Common myeloid progenitor, CD34-positive (primary cell): ENCODE measurements at regions not wholly inside any gene's neighbourhood (a gene's known extent, or its start where the extent isn't known, plus 50 kb on each side); places are given as distances from the start of the nearest gene placed in this dataset.

ENCODE experiments used
- CTCF ChIA-PET: fragments of 350-600 bp; sonication (Branson Sonifier 250); formaldehyde crosslinking; loops from one replicate; lab custom pipeline; 2021; ENCODE audit warnings: antibody characterized with exemption; lab: Charles Lee
- POLR2A ChIA-PET: fragments of 350-600 bp; sonication (Branson Sonifier 250); formaldehyde crosslinking; loops from one replicate; lab custom pipeline; 2021; ENCODE audit warnings: antibody characterized with exemption; lab: Charles Lee
- DNase-seq, 3 donors: peaks; one replicate each; pipeline versions ENCODE4 v3.0.0 to v3.0.0-alpha.2; 2013
- H3K27ac ChIP-seq, 2 experiments: 1 replicate in 1 of 2; 2 replicates in 1 of 2; pipeline ENCODE4 v1.7.0; 2013; ENCODE audit warnings: inconsistent platforms in 2 of 2, low read length in 2 of 2, mild to moderate bottlenecking in 2 of 2, low read depth in 1 of 2, moderate library complexity in 1 of 2; ENCODE audit not compliant: severe bottlenecking in 2 of 2, insufficient read depth in 1 of 2, poor library complexity in 1 of 2
- H3K27me3 ChIP-seq, 5 experiments: replicated peaks in 2 of 5; 1 replicate in 3 of 5; 2 replicates in 2 of 5; pipeline versions ENCODE4 v1.6.1 to v1.7.0; 2013; ENCODE audit warnings: low read length in 4 of 5, mild to moderate bottlenecking in 2 of 5, moderate library complexity in 2 of 5, inconsistent platforms in 1 of 5; ENCODE audit not compliant: insufficient read depth in 5 of 5, control insufficient read depth in 4 of 5
- H3K36me3 ChIP-seq, 4 experiments: 1 replicate in 2 of 4; 2 replicates in 2 of 4; pipeline versions ENCODE4 v1.6.1 to v1.7.0; 2013; ENCODE audit warnings: low read length in 3 of 4, control low read depth in 1 of 4, mild to moderate bottlenecking in 1 of 4; ENCODE audit not compliant: control insufficient read depth in 4 of 4, insufficient read depth in 4 of 4
- H3K4me1 ChIP-seq, 4 experiments: 1 replicate in 3 of 4; 2 replicates in 1 of 4; pipeline versions ENCODE4 v1.6.1 to v1.7.1; 2013; ENCODE audit warnings: low read length in 3 of 4, mild to moderate bottlenecking in 3 of 4, control low read depth in 1 of 4, inconsistent platforms in 1 of 4, moderate library complexity in 1 of 4; ENCODE audit not compliant: control insufficient read depth in 4 of 4, insufficient read depth in 4 of 4; ENCODE audit errors: control extremely low read depth in 1 of 4
- H3K4me3 ChIP-seq, 7 experiments: 1 replicate in 4 of 7; 2 replicates in 3 of 7; pipeline versions ENCODE4 v1.5.1 to v1.7.0; 2013; ENCODE audit warnings: mild to moderate bottlenecking in 7 of 7, low read length in 6 of 7, moderate library complexity in 6 of 7, inconsistent platforms in 2 of 7, low read depth in 2 of 7, control low read depth in 1 of 7; ENCODE audit not compliant: insufficient read depth in 4 of 7, control insufficient read depth in 1 of 7; ENCODE audit errors: extremely low read depth in 1 of 7
- H3K9me3 ChIP-seq, 5 experiments: 1 replicate in 4 of 5; 2 replicates in 1 of 5; pipeline versions ENCODE4 v1.6.1 to v1.7.1; 2013; ENCODE audit warnings: low read length in 4 of 5, mild to moderate bottlenecking in 2 of 5, inconsistent platforms in 1 of 5, low read depth in 1 of 5, moderate library complexity in 1 of 5; ENCODE audit not compliant: control insufficient read depth in 4 of 5, insufficient read depth in 2 of 5; ENCODE audit errors: control extremely low read depth in 1 of 5
- WGBS: methylation state at CpG from one replicate; pipeline ENCODE4 v1.1.5; 2013; ENCODE audit not compliant: insufficient coverage; 5-methylcytosine and 5-hydroxymethylcytosine counted together

GRCh38 chr7:41005374-41005901 lies 697.5 kb downstream of the INHBA start:
- POLR2A ChIA-PET: no interaction called here
- no peaks in the 10 kb centered on the region for H3K4me1 ChIP-seq
- H3K27me3 ChIP-seq: no peaks in the 10 kb centered on the region
- H3K9me3 ChIP-seq: no peaks in the 10 kb centered on the region
- CTCF ChIA-PET: interaction anchor here (0.6 to 1.4 kb wide), 2 partner anchors 12 to 727 kb away, joined by 3 read pairs; no protein-coding TSS in a partner anchor
- no peak for DNase-seq
- no peaks in the 10 kb centered on the region for H3K36me3 ChIP-seq
- WGBS: 100% methylated on average over 1 of the region's 2 CpGs
- H3K27ac ChIP-seq: no peak overlapping the region
- no peak overlapping the region for H3K4me3 ChIP-seq

- CTCF ChIA-PET: interaction anchor here (0.7 to 2.1 kb wide), 7 partner anchors 8 to 851 kb away, joined by 3 to 5 read pairs (median 4); no protein-coding TSS in a partner anchor
- Histone ChIP-seq H3K4me1 (no peaks in the 10 kb centered on the region), H3K27me3 (no peaks in the 10 kb centered on the region), H3K27ac (no peak overlapping the region), H3K9me3 (no peaks in the 10 kb centered on the region), H3K36me3 (no peaks in the 10 kb centered on the region), H3K4me3 (no peak overlapping the region)
- POLR2A ChIA-PET: no interaction called here
- DNase-seq: no peak
- 90% methylated on average over 2 of the region's 3 CpGs for WGBS
Observed at GRCh38 chr7:41003977-41004376, 698.9 kb downstream of the INHBA start.

DNA sequence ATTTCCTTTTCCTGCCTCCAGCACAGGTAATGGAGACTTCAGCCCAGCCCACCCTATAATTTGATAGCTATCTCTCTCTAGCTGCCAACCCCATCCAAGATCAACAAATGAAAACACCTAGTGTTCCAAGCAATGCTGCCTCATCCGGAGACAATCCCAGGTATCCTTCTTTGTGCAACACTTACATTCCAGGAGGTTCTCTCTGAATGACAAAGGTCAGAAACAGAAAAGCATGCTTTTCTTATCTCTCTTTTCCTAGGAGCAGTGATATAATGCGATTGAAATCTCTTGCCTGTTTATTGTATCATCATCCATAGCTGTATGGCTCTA lies 699.3 kb downstream of the INHBA start:
- no peak for DNase-seq
- Histone ChIP-seq H3K36me3 (no peaks in the 10 kb centered on the region), H3K9me3 (no peaks in the 10 kb centered on the region), H3K27me3 (no peaks in the 10 kb centered on the region), H3K27ac (no peak overlapping the region), H3K4me3 (no peak overlapping the region), H3K4me1 (no peaks in the 10 kb centered on the region)
- WGBS: 100% methylated on average over 2 of the region's 2 CpGs
- POLR2A ChIA-PET: no interaction called here
- CTCF ChIA-PET: interaction anchor here (0.7 to 2.1 kb wide), 9 partner anchors 8 to 772 kb away, joined by 3 to 5 read pairs (median 4); partner anchors contain the start of gene INHBA

GRCh38 chr7:41002741-41003610 lies 699.9 kb downstream of the INHBA start:
- DNase-seq: peak; percentile 59 to 79 (median 72)
- CTCF ChIA-PET: interaction anchor here (0.7 to 2.1 kb wide), 11 partner anchors 9 to 881 kb away, joined by 3 to 5 read pairs (median 4); partner anchors contain the start of gene INHBA
- Histone ChIP-seq H3K27ac (no peak overlapping the region), H3K27me3 (no peaks in the 10 kb centered on the region), H3K4me1 (no peaks in the 10 kb centered on the region), H3K9me3 (no peaks in the 10 kb centered on the region), H3K36me3 (no peaks in the 10 kb centered on the region), H3K4me3 (no peak overlapping the region)
- WGBS: 73% methylated on average over 2 of the region's 9 CpGs
- POLR2A ChIA-PET: no interaction called here

- CTCF ChIA-PET: interaction anchor here (0.8 kb wide), 1 partner anchor 22 kb away, joined by 3 read pairs; no protein-coding TSS in a partner anchor
- no peak overlapping the region for H3K27ac ChIP-seq
- no peak overlapping the region for H3K4me3 ChIP-seq
- H3K36me3 ChIP-seq: no peaks in the 10 kb centered on the region
- H3K9me3 ChIP-seq: no peaks in the 10 kb centered on the region
- WGBS: no CpG with 5 or more reads among the region's 5 CpGs
- H3K4me1 ChIP-seq: no peaks in the 10 kb centered on the region
- no peaks in the 10 kb centered on the region for H3K27me3 ChIP-seq
- POLR2A ChIA-PET: no interaction called here
- no peak for DNase-seq
Observed at GRCh38 chr7:41000042-41000441, 702.8 kb downstream of the INHBA start.

GRCh38 chr7:40996233-40996677 lies 706.6 kb downstream of the INHBA start:
- H3K9me3 ChIP-seq: no peaks in the 10 kb centered on the region
- POLR2A ChIA-PET: no interaction called here
- DNase-seq: no peak
- H3K36me3 ChIP-seq: no peaks in the 10 kb centered on the region
- H3K27me3 ChIP-seq: no peaks in the 10 kb centered on the region
- H3K4me3 ChIP-seq: no peak overlapping the region
- CTCF ChIA-PET: no interaction called here
- H3K27ac ChIP-seq: no peak overlapping the region
- no peaks in the 10 kb centered on the region for H3K4me1 ChIP-seq
- WGBS: 89% methylated on average over 4 of the region's 5 CpGs

DNA sequence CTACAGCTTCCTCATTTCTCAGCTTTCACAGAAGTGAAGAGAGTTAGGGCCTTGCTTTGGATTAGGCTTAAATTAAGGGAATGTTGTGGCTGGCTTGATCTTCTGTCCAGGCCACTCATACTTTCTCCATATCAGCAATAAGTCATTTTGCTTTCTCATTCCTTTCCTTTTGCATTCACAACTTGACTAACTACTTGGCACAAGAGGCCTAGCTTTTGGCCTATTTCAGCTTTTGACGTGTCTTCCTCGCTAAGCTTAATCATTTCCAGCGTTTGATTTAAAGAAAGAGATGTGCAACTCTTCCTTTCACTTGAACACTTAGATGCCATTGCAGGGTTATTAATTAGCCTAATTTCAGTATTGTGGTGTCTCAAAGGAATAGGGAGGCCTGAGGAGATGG lies 712.0 kb downstream of the INHBA start:
- ChIA-PET POLR2A (no interaction called here), CTCF (no interaction called here)
- Histone ChIP-seq H3K9me3 (no peaks in the 10 kb centered on the region), H3K4me1 (no peaks in the 10 kb centered on the region), H3K27ac (no peak overlapping the region), H3K36me3 (no peaks in the 10 kb centered on the region), H3K4me3 (no peak overlapping the region), H3K27me3 (no peaks in the 10 kb centered on the region)
- WGBS: 100% methylated on average over 2 of the region's 3 CpGs
- DNase-seq: no peak
